ENCODE measurements at regions not wholly inside any gene's neighbourhood (a gene's known extent, or its start where the extent isn't known, plus 50 kb on each side); places are given as distances from the start of the nearest gene placed in this dataset.
A peak's percentile ranks its signal among the peaks of the same experiment; 100 is the strongest.

DNA sequence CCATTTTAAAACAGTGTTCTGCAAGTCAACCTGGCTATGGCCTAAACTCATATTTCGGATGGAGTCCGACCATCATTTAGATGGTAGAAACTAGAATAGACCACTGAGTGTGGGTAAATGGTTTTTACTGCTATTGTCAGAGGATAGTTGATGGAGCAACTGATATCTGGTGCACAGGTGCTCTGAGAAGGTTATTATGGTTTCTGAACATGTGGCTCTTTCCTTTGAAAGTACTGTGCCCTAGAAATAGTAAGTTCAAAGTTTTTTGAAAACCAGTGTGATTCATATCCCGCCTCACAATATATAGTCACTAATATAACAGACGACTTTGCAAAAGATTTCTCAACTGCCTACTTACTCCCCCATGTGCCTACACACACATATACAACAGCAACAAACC lies 64.4 kb upstream of the BTG1 start:
- H3K4me3 Mint-ChIP-seq (ENCODE audit: unreplicated experiment): no peak overlapping the region

DNA sequence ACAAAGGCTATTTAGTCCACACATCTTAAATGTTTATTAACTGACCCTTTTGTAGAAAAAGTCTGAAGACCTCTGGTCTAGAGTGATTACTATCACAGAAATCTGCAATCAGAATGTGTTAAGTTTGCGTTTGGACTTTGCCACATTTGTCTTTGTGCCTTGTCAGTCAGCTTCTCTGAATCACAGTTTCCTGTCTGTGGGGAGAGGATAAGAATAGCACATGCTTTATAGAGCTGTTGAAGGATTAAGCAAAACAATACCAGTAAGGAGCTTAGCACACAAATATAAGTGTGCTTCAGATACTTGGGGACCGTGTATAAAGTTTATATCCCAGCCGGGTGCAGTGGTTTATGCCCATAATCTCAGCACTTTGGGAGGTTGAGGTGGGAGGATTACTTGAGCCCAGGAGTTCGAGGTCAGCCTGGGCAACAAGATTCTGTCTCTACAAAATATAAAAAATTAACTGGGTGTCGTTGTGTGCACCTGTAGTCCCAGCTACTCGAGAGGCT lies 63.0 kb upstream of the BTG1 start:
- Mint-ChIP-seq H3K36me3 (ENCODE audit: low read depth, unreplicated experiment) (no peaks in the 10 kb centered on the region), H3K27me3 (ENCODE audit: unreplicated experiment) (no peaks in the 10 kb centered on the region), H3K4me3 (ENCODE audit: unreplicated experiment) (no peak overlapping the region), H3K4me1 (ENCODE audit: unreplicated experiment) (peaks cover 8% of the 10 kb centered on the region), H3K27ac (ENCODE audit: unreplicated experiment) (peak overlapping the region; percentile 70), H3K9me3 (ENCODE audit: unreplicated experiment) (no peaks in the 10 kb centered on the region)
- TF ChIP-seq, protein P1, sequence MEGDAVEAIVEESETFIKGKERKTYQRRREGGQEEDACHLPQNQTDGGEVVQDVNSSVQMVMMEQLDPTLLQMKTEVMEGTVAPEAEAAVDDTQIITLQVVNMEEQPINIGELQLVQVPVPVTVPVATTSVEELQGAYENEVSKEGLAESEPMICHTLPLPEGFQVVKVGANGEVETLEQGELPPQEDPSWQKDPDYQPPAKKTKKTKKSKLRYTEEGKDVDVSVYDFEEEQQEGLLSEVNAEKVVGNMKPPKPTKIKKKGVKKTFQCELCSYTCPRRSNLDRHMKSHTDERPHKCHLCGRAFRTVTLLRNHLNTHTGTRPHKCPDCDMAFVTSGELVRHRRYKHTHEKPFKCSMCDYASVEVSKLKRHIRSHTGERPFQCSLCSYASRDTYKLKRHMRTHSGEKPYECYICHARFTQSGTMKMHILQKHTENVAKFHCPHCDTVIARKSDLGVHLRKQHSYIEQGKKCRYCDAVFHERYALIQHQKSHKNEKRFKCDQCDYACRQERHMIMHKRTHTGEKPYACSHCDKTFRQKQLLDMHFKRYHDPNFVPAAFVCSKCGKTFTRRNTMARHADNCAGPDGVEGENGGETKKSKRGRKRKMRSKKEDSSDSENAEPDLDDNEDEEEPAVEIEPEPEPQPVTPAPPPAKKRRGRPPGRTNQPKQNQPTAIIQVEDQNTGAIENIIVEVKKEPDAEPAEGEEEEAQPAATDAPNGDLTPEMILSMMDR (IDR thresholded peaks at IDR 0.05; ENCODE audit: unreplicated experiment): no peak
- DNase-seq (ENCODE audit: low spot score): no peak

More for the DNA sequence above, 64.4 kb upstream of the BTG1 start:
- DNase-seq (ENCODE audit: low spot score): no peak
- Mint-ChIP-seq H3K27ac (ENCODE audit: unreplicated experiment) (no peak overlapping the region), H3K27me3 (ENCODE audit: unreplicated experiment) (no peaks in the 10 kb centered on the region), H3K36me3 (ENCODE audit: low read depth, unreplicated experiment) (no peaks in the 10 kb centered on the region), H3K9me3 (ENCODE audit: unreplicated experiment) (no peaks in the 10 kb centered on the region), H3K4me1 (ENCODE audit: unreplicated experiment) (peaks cover 8% of the 10 kb centered on the region)
- TF ChIP-seq, protein P1 (IDR thresholded peaks at IDR 0.05; ENCODE audit: unreplicated experiment): no peak

DNA sequence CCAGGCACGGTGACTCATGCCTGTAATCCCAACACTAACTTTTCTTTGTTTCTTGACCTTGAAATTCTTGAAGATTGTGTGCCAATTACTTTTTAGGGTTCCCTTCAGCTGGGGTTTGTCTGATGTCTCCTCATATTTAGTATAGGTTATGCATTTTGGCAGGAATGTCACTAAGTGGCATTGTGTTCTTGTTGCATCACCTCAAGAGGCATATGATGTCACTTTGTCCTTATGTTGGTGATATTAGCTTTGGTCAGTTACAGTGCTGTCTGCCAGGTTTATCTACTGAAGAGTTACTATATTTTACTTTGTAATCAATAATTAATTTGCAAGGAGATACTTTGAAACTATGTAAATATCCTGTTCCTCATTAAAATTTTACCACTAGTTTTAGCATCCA lies 61.0 kb upstream of the BTG1 start:
- Mint-ChIP-seq H3K4me1 (ENCODE audit: unreplicated experiment) (peaks cover 8% of the 10 kb centered on the region), H3K9me3 (ENCODE audit: unreplicated experiment) (no peaks in the 10 kb centered on the region), H3K36me3 (ENCODE audit: low read depth, unreplicated experiment) (no peaks in the 10 kb centered on the region), H3K27me3 (ENCODE audit: unreplicated experiment) (no peaks in the 10 kb centered on the region), H3K4me3 (ENCODE audit: unreplicated experiment) (no peak overlapping the region), H3K27ac (ENCODE audit: unreplicated experiment) (no peak overlapping the region)
- no peak for DNase-seq (ENCODE audit: low spot score)
- TF ChIP-seq, protein P1 (IDR thresholded peaks at IDR 0.05; ENCODE audit: unreplicated experiment): no peak

- H3K36me3 Mint-ChIP-seq (ENCODE audit: low read depth, unreplicated experiment): no peaks in the 10 kb centered on the region
- TF ChIP-seq, protein P1 (IDR thresholded peaks at IDR 0.05; ENCODE audit: unreplicated experiment): no peak
- no peaks in the 10 kb centered on the region for H3K27me3 Mint-ChIP-seq (ENCODE audit: unreplicated experiment)
- no peaks in the 10 kb centered on the region for H3K9me3 Mint-ChIP-seq (ENCODE audit: unreplicated experiment)
- DNase-seq (ENCODE audit: low spot score): no peak
- H3K27ac Mint-ChIP-seq (ENCODE audit: unreplicated experiment): no peak overlapping the region
- H3K4me1 Mint-ChIP-seq (ENCODE audit: unreplicated experiment): peaks cover 9% of the 10 kb centered on the region
- H3K4me3 Mint-ChIP-seq (ENCODE audit: unreplicated experiment): no peak overlapping the region
Measured at GRCh38 chr12:92206011-92206410, 60.4 kb upstream of the BTG1 start.

DNA sequence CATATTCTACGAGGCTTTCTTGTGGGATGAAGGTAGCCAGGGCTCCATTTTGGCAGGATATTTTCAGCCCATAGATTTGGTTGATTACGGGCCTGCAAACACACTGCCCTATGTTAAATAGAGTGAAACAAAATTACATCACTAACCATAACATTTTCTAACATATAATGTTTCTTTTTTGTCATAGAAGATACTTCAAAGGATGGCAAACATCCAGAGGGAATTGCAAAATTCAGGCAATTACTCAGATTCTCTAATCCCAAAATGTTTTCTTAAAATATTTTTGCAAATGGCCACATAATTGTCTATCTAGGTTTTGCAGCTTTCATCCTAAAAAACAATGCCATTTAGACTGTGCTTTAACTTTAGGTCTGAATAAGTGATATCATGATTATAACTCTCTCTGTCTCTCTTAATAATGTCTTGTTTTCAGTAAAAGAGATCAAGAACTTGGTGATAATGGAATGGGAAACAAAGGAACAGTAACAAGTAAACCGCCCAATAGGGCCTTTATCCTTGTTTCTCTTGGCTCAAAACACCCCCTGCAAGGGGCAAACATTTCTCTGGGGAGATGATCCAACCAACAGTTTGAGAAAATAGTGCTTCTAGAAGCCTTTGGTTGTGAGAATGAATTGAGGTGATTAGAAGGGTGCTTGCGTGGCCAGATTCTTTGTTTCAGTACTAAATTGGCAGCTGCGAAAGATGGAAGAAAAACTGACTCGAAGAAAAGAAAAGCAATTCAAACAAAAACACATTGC lies 54.4 kb upstream of the BTG1 start:
- no peak overlapping the region for H3K27ac Mint-ChIP-seq (ENCODE audit: unreplicated experiment)
- DNase-seq (ENCODE audit: low spot score): no peak
- TF ChIP-seq, protein P1 (IDR thresholded peaks at IDR 0.05; ENCODE audit: unreplicated experiment): no peak
- H3K27me3 Mint-ChIP-seq (ENCODE audit: unreplicated experiment): peaks cover 1% of the 10 kb centered on the region
- no peaks in the 10 kb centered on the region for H3K9me3 Mint-ChIP-seq (ENCODE audit: unreplicated experiment)
- no peaks in the 10 kb centered on the region for H3K36me3 Mint-ChIP-seq (ENCODE audit: low read depth, unreplicated experiment)
- peaks cover 4% of the 10 kb centered on the region for H3K4me1 Mint-ChIP-seq (ENCODE audit: unreplicated experiment)
- H3K4me3 Mint-ChIP-seq (ENCODE audit: unreplicated experiment): no peak overlapping the region
